H1 (cell line): ENCODE measurements at regions not wholly inside any gene's neighbourhood (a gene's known extent, or its start where the extent isn't known, plus 50 kb on each side); places are given as distances from the start of the nearest gene placed in this dataset.

Source experiments
- ASH2L ChIP-seq: fragments of 200-600, 300-600 bp; sonication (generic); IDR thresholded peaks from one replicate; pipeline ENCODE4 v1.7.1; 2017; ENCODE audit warnings: low read length
- ATF3 ChIP-seq: IDR thresholded peaks from 2 replicates; pipeline ENCODE4 v1.6.1; 2011; ENCODE audit warnings: low read depth, mild to moderate bottlenecking, low read length; ENCODE audit not compliant: insufficient read depth
- BRCA1 ChIP-seq: IDR thresholded peaks from 2 replicates; pipeline ENCODE4 v1.6.1; 2012; ENCODE audit warnings: low read depth, low read length, improper control_type of control experiment
- CHD7 ChIP-seq: fragments of 300-600 bp; sonication (generic); IDR thresholded peaks from 2 replicates; pipeline ENCODE4 v1.7.1; 2012; ENCODE audit warnings: low read length, moderate library complexity, mild to moderate bottlenecking, inconsistent platforms; ENCODE audit not compliant: insufficient replicate concordance
- GTF2F1 ChIP-seq: IDR thresholded peaks from 2 replicates; pipeline ENCODE4 v1.6.1; 2012; ENCODE audit warnings: low read depth, low read length, improper control_type of control experiment, borderline replicate concordance
- JUN ChIP-seq: IDR thresholded peaks from 2 replicates; pipeline ENCODE4 v1.6.1; 2011; ENCODE audit warnings: low read depth, mild to moderate bottlenecking, improper control_type of control experiment, low read length
- KDM1A ChIP-seq: fragments of 200-600, 300-600 bp; sonication (generic); IDR thresholded peaks from 2 replicates; pipeline ENCODE4 v1.7.1; 2016; ENCODE audit warnings: mild to moderate bottlenecking, low read length, borderline replicate concordance
- MAFK ChIP-seq: IDR thresholded peaks from 2 replicates; pipeline ENCODE4 v1.6.1; 2012; ENCODE audit warnings: low read depth, mild to moderate bottlenecking, improper control_type of control experiment, low read length
- MAX ChIP-seq: IDR thresholded peaks from 2 replicates; pipeline ENCODE4 v1.6.1; 2012; ENCODE audit warnings: inconsistent platforms
- TF ChIP-seq, protein P1 (sequence below): IDR thresholded peaks from 2 replicates; pipeline ENCODE4 v1.6.1; 2011; ENCODE audit warnings: low read length, improper control_type of control experiment

- TF ChIP-seq CHD7 (no peak), ATF3 (no peak), MAX (no peak), JUN (no peak), ASH2L (no peak), KDM1A (no peak), BRCA1 (no peak), GTF2F1 (no peak), MAFK (no peak)
- TF ChIP-seq, protein P1, sequence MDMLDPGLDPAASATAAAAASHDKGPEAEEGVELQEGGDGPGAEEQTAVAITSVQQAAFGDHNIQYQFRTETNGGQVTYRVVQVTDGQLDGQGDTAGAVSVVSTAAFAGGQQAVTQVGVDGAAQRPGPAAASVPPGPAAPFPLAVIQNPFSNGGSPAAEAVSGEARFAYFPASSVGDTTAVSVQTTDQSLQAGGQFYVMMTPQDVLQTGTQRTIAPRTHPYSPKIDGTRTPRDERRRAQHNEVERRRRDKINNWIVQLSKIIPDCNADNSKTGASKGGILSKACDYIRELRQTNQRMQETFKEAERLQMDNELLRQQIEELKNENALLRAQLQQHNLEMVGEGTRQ, result no peak
Observed at GRCh38 chr4:23023666-23024065, 330.9 kb downstream of the GBA3 start (continued).
